ENCODE measurements at regions not wholly inside any gene's neighbourhood (a gene's known extent, or its start where the extent isn't known, plus 50 kb on each side); places are given as distances from the start of the nearest gene placed in this dataset.
A peak's percentile ranks its signal among the peaks of the same experiment; 100 is the strongest.

DNA sequence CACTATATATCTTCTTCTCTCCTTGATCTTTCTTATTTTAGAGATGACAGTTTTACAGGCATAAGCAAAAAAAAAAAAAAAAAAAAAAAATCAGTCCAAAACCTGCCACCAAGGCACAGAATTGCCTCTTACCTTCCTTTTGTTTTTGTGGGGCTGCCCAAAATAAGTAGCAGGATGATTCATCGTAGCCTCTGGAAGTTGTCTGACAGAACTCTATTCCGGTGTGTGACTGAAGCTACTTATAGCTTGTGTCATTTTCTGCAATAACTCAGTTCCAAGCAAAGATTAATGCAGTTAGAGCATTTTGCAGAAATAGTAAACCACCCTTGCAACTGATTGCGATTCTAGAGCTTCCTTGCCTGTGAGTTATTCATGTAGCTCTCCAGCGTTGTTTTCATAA, 186.8 kb downstream of the KIF2B start:
- no peak for DNase-seq

DNA sequence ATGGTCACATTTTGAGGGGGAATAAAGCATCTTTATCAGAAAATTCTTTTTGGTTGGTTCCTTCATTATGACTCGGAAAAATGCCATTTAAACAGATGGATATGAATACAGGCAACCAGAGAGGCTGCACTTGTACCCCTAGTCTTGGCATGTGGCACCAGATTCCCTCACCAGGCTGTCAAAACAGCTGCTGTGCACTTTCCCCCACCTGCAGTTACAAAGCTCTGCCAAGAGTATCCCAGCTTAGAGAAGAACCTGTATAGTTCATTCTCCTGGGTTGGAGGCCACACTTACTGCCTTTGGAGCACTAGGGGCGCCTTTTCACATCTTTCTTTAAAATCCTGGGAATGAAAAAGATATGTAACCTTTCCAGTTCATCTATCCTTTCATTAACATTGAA, 190.3 kb downstream of the KIF2B start:
- no peak for DNase-seq

DNA sequence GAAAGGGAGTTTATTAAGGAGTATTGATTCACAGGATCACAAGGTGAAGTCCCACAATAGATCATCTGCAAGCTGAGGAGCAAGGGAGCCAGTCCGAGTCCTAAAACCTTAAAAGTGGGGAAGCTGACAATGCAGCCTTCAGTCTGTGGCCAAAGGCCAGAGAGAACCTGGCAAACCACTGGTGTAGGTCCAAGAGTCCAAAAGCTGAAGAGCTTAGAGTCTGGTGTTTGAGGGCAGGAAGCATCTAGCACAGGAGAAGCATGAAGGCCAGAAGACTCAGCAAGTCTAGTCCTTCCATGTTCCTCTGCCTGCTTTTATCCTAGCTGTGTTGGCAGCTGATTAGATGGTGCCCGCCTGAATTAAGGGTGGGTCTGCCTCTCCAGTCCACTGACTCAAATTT, 193.0 kb downstream of the KIF2B start:
- DNase-seq, result no peak

DNA sequence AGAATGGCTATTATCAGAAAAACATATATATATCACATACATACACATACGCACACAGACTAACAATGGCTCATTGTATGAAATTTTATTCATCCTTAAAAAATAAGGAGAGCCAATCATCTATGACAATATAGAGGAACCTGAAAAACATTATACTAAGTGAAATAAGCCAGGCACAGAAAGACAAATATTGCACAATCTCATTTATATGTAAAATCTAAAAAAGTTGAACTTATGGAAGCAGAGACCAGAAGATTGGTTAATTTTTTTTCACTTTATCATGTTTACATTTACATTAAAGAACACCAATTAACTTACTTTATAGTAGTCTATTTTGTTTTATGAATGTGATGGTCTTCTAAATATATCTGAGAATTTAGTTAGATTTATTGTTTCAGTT, 198.7 kb downstream of the KIF2B start:
- DNase-seq, result no peak

DNA sequence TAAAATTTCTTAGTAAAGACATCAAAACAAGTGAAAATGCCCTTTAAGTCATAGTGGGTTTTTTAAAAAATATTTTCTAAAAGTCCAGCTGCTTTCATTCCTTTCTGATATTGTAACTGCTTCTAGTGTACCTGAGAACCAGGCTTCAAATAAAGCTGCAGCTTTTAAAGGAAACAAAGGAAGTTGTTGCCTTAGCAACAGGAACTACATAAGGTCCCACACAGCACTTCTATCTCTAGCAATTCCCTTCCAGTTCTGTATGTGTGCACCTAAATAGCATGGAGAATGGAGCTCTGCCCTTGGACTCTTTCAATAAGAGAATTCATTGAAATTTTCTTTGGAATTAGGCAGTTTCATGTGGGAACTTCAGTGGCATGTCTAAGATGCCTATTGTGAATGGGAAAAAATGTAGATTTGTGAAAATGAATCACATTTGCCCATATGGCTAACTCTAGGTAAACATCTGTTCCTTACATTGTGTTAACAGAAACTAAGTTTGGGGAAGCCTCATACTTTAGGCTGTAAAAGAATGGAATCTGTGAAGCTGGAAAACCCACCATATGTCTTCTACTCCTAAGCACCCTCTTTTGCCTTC, 206.4 kb downstream of the KIF2B start:
- DNase-seq, result no peak

DNA sequence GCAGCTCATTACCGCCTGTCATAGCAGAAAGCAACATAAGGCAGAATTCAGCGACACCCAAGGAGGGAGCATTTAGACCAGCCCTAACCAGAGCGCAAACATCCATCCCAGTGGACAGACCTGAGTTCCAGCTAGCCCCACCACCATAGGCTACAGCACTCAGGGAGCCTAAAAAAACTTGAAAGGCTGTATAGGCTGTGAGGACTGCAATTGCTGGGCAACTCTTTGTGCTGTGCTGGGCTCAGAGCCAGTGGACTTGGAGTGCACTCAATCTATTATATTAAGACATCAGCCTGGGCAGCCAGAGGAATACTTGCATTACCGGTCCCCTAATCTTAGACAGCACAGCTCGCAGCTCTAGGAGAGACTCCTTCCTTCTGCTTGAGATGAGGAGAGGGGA, 207.3 kb downstream of the KIF2B start:
- no peak for DNase-seq

DNA sequence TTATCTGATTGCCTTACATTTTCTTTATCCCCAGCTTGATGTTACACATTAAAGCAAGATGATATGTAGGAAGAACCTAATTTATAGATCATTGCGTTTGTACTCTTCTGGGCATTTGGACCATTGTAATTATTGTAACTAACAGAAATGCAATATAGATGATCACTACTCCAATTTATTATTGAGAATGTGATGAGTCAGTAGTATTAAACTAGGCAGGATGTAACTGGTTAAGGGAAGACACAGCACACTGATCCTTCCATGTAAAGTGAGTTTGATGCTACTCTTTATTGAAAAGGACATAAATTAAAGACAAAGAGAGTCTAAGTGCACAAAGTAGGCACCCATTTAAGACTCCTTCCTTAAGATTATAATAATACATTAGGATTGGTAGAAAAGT, 223.8 kb downstream of the KIF2B start:
- DNase-seq, result no peak

DNA sequence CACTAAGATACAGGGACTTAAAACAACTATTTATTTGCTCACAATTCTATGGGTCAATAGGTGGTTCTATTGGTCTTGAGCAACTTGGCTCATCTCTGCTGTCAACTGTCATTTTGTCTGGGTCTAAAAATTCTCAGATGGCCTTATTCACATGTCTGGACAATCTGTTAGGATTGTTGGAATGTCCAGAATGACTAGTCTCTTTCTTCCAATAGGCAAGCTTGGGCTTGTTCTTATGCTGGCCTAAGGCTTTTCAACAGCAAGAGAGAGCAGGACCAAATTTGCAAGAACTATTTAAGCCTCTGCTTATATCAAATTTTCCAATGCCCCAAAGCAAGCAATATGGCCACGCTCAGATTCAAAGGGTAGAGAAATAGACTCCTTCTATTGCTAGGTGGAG, 240.9 kb downstream of the KIF2B start:
- no peak for DNase-seq

DNA sequence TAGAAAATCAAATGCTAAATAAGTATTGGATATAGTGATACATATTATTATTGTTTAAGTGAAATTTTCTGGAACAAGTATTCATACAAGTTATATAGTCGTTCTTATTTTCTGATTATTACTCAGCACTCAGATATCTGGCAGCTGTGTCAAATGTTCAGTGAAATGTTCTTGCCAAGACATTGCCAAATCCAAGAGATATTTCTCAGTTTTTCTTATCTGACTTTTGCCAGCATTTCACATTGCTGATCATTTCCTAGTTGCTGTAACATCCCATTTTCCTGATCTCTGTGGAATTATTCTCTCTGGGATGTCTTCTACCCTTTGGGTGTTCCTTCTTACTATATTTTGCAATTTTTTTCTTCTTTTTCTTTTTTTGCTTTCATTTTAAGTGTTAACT, 262.3 kb downstream of the KIF2B start:
- no peak for DNase-seq

DNA sequence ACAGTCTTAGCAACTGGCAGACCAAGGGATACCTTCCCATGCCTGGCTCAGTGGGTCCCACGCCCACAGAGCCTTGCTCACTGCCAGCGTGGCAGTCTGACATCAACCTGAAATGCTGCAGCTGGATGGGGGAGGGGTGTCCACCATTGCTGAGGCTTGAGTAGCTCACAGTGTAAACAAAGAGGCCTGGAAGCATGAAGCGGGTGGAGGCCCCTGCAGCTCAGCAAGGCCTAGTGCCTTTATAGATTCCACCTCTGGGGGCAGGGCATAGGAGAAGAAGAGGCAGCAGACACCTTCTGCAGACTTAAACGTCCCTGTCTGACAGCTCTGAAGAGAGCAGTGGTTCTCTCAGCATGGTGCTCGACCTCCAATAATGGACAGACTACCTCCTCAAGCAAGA, 263.2 kb downstream of the KIF2B start:
- no peak for DNase-seq

DNA sequence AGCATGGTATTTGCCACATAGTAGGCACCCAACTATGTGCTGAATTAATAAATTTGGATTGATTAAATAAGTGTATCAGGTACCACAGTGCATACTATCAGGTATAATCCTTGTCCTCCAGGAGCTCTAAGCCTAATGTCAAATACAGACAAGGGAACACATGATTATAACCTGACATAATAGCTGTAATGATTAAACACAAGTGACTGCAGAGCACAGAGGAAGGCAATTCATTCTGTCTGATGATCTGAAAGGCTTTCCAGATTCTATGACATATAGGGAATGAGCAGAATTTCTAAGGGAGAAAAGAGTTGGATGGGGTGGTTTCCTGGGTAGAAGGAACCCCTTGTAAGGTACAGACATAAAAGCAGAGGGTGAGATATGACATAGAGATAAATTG, 273.5 kb downstream of the KIF2B start:
- no peak for DNase-seq

DNA sequence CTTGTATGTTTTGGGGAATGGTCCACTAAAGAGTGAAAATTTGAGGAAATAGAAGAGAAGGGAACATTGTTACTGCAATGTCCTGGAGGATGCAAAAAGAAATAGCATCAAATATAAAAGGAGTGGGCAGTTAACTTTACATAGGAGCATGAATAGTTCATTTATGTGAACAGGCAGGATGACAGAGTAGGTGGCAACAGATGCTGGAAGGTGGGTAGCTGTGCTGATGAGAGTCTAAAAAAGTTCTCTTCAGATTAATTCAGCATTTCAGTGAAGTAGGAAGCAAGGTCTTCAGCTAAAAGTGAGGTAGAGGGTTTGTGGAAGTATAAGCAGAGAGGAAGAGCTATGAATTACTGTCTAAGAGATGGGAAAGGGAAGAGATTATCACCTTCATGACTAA, 276.5 kb downstream of the KIF2B start:
- DNase-seq, result no peak

DNA sequence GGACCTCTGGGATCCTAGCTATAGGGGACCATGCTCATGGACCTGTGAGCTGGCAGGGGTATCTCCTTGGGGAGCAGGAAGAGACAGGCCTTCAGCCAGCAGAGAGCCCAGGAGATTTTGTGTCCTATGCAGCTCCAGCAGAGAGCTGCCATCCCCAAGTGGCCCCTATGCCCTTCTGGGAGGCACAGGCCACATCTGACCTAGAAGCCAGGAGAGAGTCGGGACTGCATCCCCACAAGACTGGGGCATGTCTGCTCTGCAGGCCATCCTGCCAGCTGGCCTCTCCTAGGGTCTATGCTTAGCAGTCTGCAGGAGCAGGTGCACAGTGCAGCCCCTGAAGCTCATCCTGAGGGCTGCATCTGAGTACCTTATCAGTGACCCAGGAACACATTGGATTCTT, 279.5 kb downstream of the KIF2B start:
- no peak for DNase-seq

DNA sequence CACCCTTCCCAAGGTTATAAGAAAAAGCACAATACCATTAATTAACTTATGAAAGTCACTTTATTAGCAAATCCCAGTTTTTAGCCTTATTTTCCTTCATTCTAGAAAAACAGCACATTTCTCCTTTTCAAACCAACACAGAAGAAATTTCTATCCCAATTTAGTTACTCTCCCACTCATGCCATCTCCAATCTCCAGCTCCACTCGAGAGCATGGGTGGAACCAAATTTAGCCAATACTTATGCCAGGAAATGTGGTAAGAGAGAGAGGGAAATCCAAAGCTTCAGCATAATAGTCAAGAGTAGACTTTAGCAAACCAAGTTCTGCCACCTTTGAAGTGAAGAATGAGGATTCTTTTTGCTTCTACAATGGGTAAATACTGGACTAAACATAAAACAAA, 288.8 kb downstream of the KIF2B start:
- no peak for DNase-seq

DNA sequence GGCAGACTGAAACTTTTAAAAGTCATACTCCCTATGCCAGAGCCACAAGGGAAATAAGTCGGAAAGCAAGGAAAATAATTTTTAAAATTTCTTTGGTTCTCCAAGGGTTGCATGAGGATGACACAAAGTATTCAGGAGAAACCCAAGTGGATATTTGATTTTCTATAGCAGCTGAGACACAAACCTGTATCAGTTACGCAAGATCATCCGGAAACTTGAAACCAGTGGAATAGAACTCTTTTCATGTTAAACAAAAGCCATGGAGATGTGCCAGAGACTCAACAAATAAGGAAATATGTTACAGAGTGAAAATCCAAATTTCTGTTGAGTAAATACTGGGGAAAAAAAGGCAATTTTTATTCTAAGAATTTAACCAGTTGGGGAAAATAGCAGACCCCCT, 294.7 kb downstream of the KIF2B start:
- DNase-seq, result no peak

DNA sequence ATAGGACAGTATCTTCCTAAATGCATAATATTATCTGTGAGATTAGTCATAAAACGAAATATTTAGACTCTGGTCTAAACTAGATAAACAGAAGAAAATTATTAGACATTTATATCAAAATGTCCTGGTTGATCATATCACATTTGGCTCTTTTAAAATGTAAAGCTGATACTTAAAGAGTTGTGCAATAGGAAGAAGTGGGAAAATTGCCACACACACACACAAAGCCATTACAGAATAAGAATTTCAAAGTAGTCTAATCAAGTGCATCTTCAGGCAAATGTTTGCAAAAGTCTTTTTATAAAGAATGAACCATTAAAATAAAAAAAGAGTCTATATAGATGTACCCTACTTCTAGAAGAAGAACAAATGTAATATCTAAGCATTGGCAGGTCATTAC, 301.7 kb downstream of the KIF2B start:
- DNase-seq, result no peak

DNA sequence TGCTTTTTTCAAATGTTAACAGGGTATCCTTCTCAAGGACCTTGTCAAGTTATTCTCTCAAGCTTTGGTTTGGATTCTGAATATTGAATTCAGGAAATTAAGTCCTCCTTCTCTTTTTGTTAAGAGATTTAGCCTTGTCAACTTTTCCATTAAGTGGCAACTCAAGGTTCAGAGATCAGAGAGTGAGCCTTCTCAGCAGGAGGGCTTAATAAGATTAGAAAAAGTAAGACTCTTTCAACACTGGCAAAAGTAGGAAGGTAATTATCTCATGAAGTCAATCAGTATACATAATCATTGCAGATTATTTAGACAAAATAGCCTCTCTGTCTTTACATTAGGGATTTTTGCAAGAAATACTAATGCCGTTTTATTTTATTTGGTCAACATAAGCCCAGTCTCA, 330.7 kb downstream of the KIF2B start:
- no peak for DNase-seq

DNA sequence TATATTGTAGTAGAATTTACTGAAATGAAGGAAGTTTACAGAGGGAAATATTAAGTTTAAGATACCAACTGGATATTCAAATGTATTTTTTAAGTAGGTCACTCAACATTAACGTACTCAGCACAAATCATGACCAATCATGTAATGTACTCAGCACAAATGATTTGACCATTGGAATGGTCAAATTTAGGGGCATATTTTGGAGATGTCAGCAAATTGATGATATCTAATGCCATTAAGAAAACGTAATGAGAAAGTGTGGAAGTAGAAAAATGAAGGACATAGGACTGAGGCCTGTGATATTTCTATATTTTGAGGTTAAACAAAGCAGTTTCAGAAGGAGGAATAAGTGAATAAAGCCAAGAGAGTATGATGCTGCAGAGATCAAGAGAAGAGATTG, 334.8 kb downstream of the KIF2B start:
- DNase-seq, result no peak

DNA sequence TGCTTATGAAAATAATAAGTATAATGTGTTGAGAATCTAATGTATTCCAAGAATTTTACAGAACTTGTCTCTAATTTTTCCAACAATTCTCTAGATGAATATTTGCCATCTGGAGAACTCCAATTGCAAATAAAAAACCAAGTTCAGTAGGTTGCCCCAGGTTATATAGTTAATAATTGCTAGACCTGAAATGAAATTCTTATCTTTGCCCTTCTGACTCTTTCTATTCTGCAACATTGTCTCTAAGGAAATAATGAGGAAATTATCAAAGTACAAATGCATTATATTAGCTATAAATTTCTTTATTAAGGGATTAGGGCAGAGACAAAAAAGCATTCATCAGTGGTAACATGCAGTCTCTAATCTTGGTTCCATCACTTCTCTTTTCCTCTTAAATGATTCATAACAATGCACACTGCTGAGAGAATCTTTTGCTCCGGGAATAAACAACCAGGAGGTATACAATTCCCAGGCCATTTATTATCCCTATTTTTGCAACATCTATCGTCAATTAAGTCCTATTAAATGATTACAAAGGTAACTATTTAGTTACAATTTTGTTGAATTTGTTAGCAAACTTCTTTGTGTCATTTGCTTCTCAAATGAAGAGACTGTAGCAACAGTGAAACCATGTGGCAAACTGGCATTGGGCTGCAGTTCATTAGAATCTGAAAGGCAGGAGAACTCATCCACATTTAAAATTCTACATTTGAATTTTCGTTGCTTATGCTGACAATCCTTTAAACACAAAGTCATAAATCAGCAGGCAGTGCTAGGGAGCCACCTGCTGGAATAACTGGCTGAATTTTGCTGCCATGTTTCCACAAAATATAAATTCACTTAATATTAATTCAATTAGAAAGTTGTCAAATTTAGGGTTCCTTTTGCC, 349.6 kb downstream of the KIF2B start:
- DNase-seq, result no peak

DNA sequence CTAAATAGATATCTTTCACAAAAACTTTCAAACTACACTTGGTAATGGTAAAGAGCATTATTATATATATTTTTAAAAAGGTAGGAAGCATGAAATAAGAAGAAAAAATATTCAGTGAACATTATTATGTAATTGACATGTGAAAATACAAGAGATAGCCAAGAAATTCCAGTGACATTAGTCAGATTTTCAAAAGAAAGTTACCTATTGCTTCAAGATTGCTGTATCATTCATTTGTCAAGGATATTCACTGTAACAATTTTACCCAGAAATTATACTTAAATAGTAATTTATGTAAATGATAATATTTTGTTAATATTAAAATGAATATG, 350.2 kb downstream of the KIF2B start:
- DNase-seq, result no peak

DNA sequence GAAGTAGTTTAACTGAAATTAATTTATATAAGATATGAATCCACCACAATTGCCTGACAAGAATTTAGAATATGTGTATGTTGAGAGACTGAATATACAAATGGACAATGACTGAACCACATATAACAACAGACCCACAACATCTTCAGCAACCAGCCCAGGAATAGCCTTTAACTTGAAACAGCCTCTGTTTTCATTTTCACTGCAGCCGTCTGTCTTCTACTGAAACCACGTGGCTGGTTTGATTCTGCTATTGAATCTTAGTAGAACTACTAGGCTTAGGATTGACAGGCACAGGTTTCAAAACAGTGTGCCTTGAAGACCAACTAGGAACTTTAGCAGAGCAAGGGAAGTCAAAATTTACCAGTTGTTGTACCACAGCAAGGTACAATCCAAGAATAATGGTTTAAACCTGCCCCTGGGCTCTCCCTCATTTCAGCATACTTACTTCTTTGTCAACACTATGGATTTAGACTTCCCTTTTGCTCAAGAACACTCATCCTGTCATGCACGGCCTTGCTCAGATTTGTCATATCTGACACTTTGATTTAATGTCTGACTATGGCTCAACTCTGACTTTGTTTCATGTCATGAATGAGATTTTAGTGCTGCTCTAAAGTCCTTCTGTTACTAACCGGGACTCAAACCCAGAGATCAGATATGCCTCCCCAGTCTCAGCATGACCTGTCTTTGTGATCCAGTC, 355.0 kb downstream of the KIF2B start:
- DNase-seq, result peak in 1 of 2 donors; percentile 0

DNA sequence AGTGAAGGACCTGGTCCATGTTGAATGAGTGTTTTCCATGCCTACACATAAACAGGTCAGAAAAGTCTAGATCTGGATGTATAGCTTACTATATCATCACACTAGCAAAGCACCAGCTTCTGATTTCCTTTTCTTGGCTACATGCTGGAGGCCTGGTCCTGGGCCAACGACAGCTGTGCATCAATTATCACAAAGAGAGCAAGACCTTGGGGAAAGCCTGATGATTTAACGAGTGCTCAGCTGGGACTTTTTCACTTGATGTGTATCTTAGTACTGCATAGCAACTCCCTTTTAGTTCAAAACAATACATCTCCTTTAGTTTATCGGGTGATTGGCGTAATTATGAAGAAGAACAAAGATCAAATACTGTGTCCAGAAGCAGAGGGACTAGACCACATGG, 358.2 kb downstream of the KIF2B start:
- DNase-seq, result no peak

DNA sequence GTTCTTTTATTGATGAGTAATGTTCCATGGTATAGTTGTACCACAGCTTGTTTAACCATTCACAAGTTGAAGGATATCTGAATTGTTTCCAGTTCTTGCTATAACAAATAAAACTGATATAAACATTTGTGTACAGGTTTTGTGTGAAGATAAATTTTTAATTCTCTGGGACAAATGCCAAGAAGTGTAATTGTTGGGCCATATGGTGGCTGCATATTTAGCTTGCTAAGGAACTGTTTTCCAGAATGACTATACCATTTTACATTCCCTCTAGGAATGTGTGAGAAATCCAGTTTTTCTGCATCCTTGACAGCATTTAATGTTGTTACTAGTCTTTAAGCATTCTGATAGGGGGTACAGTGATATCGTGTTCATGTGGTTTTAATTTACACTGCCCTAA, 368.5 kb downstream of the KIF2B start:
- DNase-seq, result no peak

DNA sequence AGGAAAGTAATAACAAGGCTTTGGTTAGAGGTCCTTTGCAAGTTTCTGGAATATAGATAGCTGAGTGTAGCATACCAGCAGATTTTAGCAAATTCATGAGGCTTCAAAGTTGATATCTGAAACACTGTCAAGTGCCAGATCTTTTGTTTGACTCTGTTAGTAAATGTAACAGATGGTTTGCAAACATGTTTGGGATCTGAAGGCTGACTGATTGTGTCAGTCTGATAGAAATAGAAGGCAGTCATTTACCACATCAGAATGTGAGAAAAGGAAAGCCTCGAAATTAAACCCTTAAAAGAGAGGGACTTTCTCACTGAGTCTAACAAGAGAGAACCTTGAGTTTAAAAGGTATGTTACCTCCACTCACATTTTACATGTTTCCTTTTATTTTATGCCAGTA, 371.5 kb downstream of the KIF2B start:
- DNase-seq, result no peak

Data from inflammatory macrophage (primary cell).